ENCODE measurements at regions not wholly inside any gene's neighbourhood (a gene's known extent, or its start where the extent isn't known, plus 50 kb on each side); places are given as distances from the start of the nearest gene placed in this dataset.
"Not testable (repeated sequence)": the region's sequence is repeated elsewhere in the genome, so short reads cannot be mapped to it uniquely, and the experiment has no call there.

GRCh38 chr1:112841825-112842224 lies 114.2 kb downstream of the SLC16A1 start:
- peaks cover 13% of the 10 kb centered on the region for H3K4me1 ChIP-seq
- H2AFZ ChIP-seq (replicated peaks): no peak overlapping the region
- H3K4me3 ChIP-seq: no peak overlapping the region
- H3K27me3 ChIP-seq: no peaks in the 10 kb centered on the region
- no peak overlapping the region for H3K4me2 ChIP-seq
- peaks cover 17% of the 10 kb centered on the region for H3F3A ChIP-seq (ENCODE audit: low read depth)
- H3K79me2 ChIP-seq (ENCODE audit: low read depth): no peaks in the 10 kb centered on the region
- H3K9ac ChIP-seq: no peak overlapping the region
- Mint-ChIP-seq H3K9me3 (no peaks in the 10 kb centered on the region), H3K4me1 (peaks cover 13% of the 10 kb centered on the region), H3K4me3 (no peak overlapping the region), H3K27ac (no peak overlapping the region), H3K27me3 (ENCODE audit: insufficient read depth, low read depth) (peaks cover 9% of the 10 kb centered on the region), H3K36me3 (no peaks in the 10 kb centered on the region)
- no peaks in the 10 kb centered on the region for H3K9me3 ChIP-seq (ENCODE audit: low read depth)
- H3K27ac ChIP-seq: no peak overlapping the region
- TF ChIP-seq EZH2phosphoT487 (IDR thresholded peaks at IDR 0.05) (no peak), CTCF (IDR thresholded peaks at IDR 0.05) (no peak), EZH2 (IDR thresholded peaks at IDR 0.05) (no peak)
- no peaks in the 10 kb centered on the region for H4K20me1 ChIP-seq (ENCODE audit: low read depth)
- no peak for DNase-seq (ENCODE audit: low spot score)
- H3K36me3 ChIP-seq: no peaks in the 10 kb centered on the region

GRCh38 chr1:112840631-112841624 lies 115.1 kb downstream of the SLC16A1 start:
- peak; percentile 64 for DNase-seq (ENCODE audit: low spot score)
- Histone ChIP-seq H3K27ac (peak overlapping the region; percentile 65), H2AFZ (replicated peaks) (peak overlapping the region; percentile 39), H3K36me3 (no peaks in the 10 kb centered on the region), H3K27me3 (no peaks in the 10 kb centered on the region), H3K4me1 (peaks cover 13% of the 10 kb centered on the region), H3K4me3 (no peak overlapping the region), H3F3A (ENCODE audit: low read depth) (peaks cover 17% of the 10 kb centered on the region), H3K9me3 (ENCODE audit: low read depth) (no peaks in the 10 kb centered on the region), H3K9ac (no peak overlapping the region), H3K4me2 (peak overlapping the region; percentile 20), H3K79me2 (ENCODE audit: low read depth) (no peaks in the 10 kb centered on the region), H4K20me1 (ENCODE audit: low read depth) (no peaks in the 10 kb centered on the region)
- TF ChIP-seq CTCF (IDR thresholded peaks at IDR 0.05) (no peak), EZH2 (IDR thresholded peaks at IDR 0.05) (no peak), EZH2phosphoT487 (IDR thresholded peaks at IDR 0.05) (no peak)
- no peak overlapping the region for H3K4me3 Mint-ChIP-seq
- H3K9me3 Mint-ChIP-seq: no peaks in the 10 kb centered on the region
- H3K27ac Mint-ChIP-seq: no peak overlapping the region
- H3K27me3 Mint-ChIP-seq (ENCODE audit: insufficient read depth, low read depth): peaks cover 8% of the 10 kb centered on the region
- H3K4me1 Mint-ChIP-seq: peaks cover 13% of the 10 kb centered on the region
- no peaks in the 10 kb centered on the region for H3K36me3 Mint-ChIP-seq

GRCh38 chr1:112836642-112837041 lies 119.4 kb downstream of the SLC16A1 start:
- Histone ChIP-seq H3K27ac (no peak overlapping the region), H3K79me2 (ENCODE audit: low read depth) (no peaks in the 10 kb centered on the region), H4K20me1 (ENCODE audit: low read depth) (no peaks in the 10 kb centered on the region), H3K27me3 (no peaks in the 10 kb centered on the region), H3K36me3 (no peaks in the 10 kb centered on the region), H3F3A (ENCODE audit: low read depth) (peaks cover 12% of the 10 kb centered on the region), H2AFZ (replicated peaks) (no peak overlapping the region), H3K9ac (no peak overlapping the region), H3K4me1 (peaks cover 13% of the 10 kb centered on the region), H3K9me3 (ENCODE audit: low read depth) (no peaks in the 10 kb centered on the region), H3K4me3 (no peak overlapping the region), H3K4me2 (no peak overlapping the region)
- Mint-ChIP-seq H3K9me3 (no peaks in the 10 kb centered on the region), H3K4me3 (no peak overlapping the region), H3K4me1 (peaks cover 13% of the 10 kb centered on the region), H3K27ac (no peak overlapping the region), H3K27me3 (ENCODE audit: insufficient read depth, low read depth) (peaks cover 12% of the 10 kb centered on the region), H3K36me3 (no peaks in the 10 kb centered on the region)
- TF ChIP-seq EZH2 (IDR thresholded peaks at IDR 0.05): no peak
- no peak for DNase-seq (ENCODE audit: low spot score)

GRCh38 chr1:112833806-112834205 lies 118.7 kb upstream of the PPM1J start:
- no peaks in the 10 kb centered on the region for H3K79me2 ChIP-seq (ENCODE audit: low read depth)
- H2AFZ ChIP-seq (replicated peaks): no peak overlapping the region
- no peaks in the 10 kb centered on the region for H3K4me1 ChIP-seq
- H3K36me3 ChIP-seq: no peaks in the 10 kb centered on the region
- H3F3A ChIP-seq (ENCODE audit: low read depth): no peaks in the 10 kb centered on the region
- no peak overlapping the region for H3K4me3 ChIP-seq
- H3K9me3 Mint-ChIP-seq: no peaks in the 10 kb centered on the region
- no peak overlapping the region for H3K27ac Mint-ChIP-seq
- H3K9me3 ChIP-seq (ENCODE audit: low read depth): no peaks in the 10 kb centered on the region
- peaks cover 4% of the 10 kb centered on the region for H3K27me3 Mint-ChIP-seq (ENCODE audit: insufficient read depth, low read depth)
- H3K36me3 Mint-ChIP-seq: no peaks in the 10 kb centered on the region
- no peaks in the 10 kb centered on the region for H4K20me1 ChIP-seq (ENCODE audit: low read depth)
- no peak overlapping the region for H3K27ac ChIP-seq
- no peaks in the 10 kb centered on the region for H3K27me3 ChIP-seq
- no peak overlapping the region for H3K9ac ChIP-seq
- H3K4me3 Mint-ChIP-seq: no peak overlapping the region
- H3K4me1 Mint-ChIP-seq: no peaks in the 10 kb centered on the region
- no peak for DNase-seq (ENCODE audit: low spot score)
- no peak overlapping the region for H3K4me2 ChIP-seq
- TF ChIP-seq EZH2 (IDR thresholded peaks at IDR 0.05) (no peak), EZH2phosphoT487 (IDR thresholded peaks at IDR 0.05) (no peak), CTCF (IDR thresholded peaks at IDR 0.05) (no peak)

GRCh38 chr1:112832259-112832658 lies 117.1 kb upstream of the PPM1J start:
- DNase-seq (ENCODE audit: low spot score); H3K36me3 ChIP-seq; H3K79me2 ChIP-seq (ENCODE audit: low read depth); H3K9me3 Mint-ChIP-seq; H3K27ac ChIP-seq; H2AFZ ChIP-seq (replicated peaks); H4K20me1 ChIP-seq (ENCODE audit: low read depth); H3K4me1 ChIP-seq; H3K9ac ChIP-seq; H3K27me3 ChIP-seq; H3K4me2 ChIP-seq; H3K36me3 Mint-ChIP-seq; H3K4me3 Mint-ChIP-seq; H3K27ac Mint-ChIP-seq; H3K27me3 Mint-ChIP-seq (ENCODE audit: insufficient read depth, low read depth); H3K4me3 ChIP-seq; H3F3A ChIP-seq (ENCODE audit: low read depth); H3K4me1 Mint-ChIP-seq; H3K9me3 ChIP-seq (ENCODE audit: low read depth): not testable (repeated sequence)
